DOHH2 (cell line): ENCODE measurements at regions not wholly inside any gene's neighbourhood (a gene's known extent, or its start where the extent isn't known, plus 50 kb on each side); places are given as distances from the start of the nearest gene placed in this dataset.

Source experiments
- CTCF ChIP-seq: fragments of 200-600 bp; sonication (generic); IDR thresholded peaks from one replicate; pipeline ENCODE4 v1.5.1; 2014; ENCODE audit warnings: antibody characterized with exemption, mild to moderate bottlenecking, low read depth, low read length; ENCODE audit not compliant: poor library complexity, severe bottlenecking
- EZH2phosphoT487 ChIP-seq: fragments of 200-600 bp; sonication (generic); IDR thresholded peaks from 2 replicates; pipeline ENCODE4 v1.6.1; 2017; ENCODE audit warnings: borderline replicate concordance, mild to moderate bottlenecking, antibody characterized with exemption, low read length, moderate library complexity, mixed read lengths

GRCh38 chr2:167400546-167400945 is 512.3 kb downstream of the XIRP2 start:
- TF ChIP-seq CTCF, result no peak
- no peak for TF ChIP-seq EZH2phosphoT487
